ENCODE measurements at regions not wholly inside any gene's neighbourhood (a gene's known extent, or its start where the extent isn't known, plus 50 kb on each side); places are given as distances from the start of the nearest gene placed in this dataset.

GRCh38 chr1:218829097-218829496, 344.6 kb upstream of the LYPLAL1 start (continued):
- TF ChIP-seq REST (IDR thresholded peaks at IDR 0.05; ENCODE audit: low read depth) (no peak), EZH2phosphoT487 (IDR thresholded peaks at IDR 0.05; ENCODE audit: borderline replicate concordance) (no peak), TCF7L2 (IDR thresholded peaks at IDR 0.05; ENCODE audit: borderline replicate concordance, extremely low read depth, insufficient read depth, insufficient read length) (no peak), ZFX (IDR thresholded peaks at IDR 0.05) (no peak), JUND (IDR thresholded peaks at IDR 0.05) (no peak), ELF1 (IDR thresholded peaks at IDR 0.05; ENCODE audit: borderline replicate concordance, low read depth) (no peak), CBX3 (IDR thresholded peaks at IDR 0.05; ENCODE audit: low read depth) (no peak), EGR1 (IDR thresholded peaks at IDR 0.05; ENCODE audit: low read depth) (no peak)

- BruUV-seq (replicated peaks), result no TSS peak
- ATAC-seq (no peak), DNase-seq (ENCODE audit: low read depth, low spot score) (no peak)
- H3K27me3 ChIP-seq (ENCODE audit: insufficient read depth, low read length), result no peaks in the 10 kb centered on the region
- H3K4me2 ChIP-seq (ENCODE audit: low read length), result no peak overlapping the region
- no peak overlapping the region for H3K27ac ChIP-seq (ENCODE audit: low read depth, low read length)
- H3K4me1 ChIP-seq (ENCODE audit: control insufficient read depth in 1 of 2, insufficient read depth in 2 of 2, low read length in 2 of 2), result no peaks in the 10 kb centered on the region
- no peaks in the 10 kb centered on the region for H3K9me3 ChIP-seq (ENCODE audit: control insufficient read depth in 1 of 2, insufficient read depth in 1 of 2, low read depth in 1 of 2, low read length in 2 of 2)
- ChIA-PET CTCF (no interaction called here), POLR2A (no interaction called here), RAD21 (ENCODE audit: low non-redundant PET in 1 of 2, low total read pairs in 2 of 2, uncharacterized antibody in 2 of 2, unreplicated experiment in 2 of 2) (no interaction called here)
- H3K9me2 ChIP-seq (ENCODE audit: insufficient read depth), result no peaks in the 10 kb centered on the region
- H3K79me2 ChIP-seq (ENCODE audit: insufficient read depth, low read length), result no peaks in the 10 kb centered on the region
- no peak overlapping the region for H2AFZ ChIP-seq (ENCODE audit: low read depth, low read length, poor library complexity, severe bottlenecking)
- no peak for TF ChIP-seq EZH2phosphoT487 (IDR thresholded peaks at IDR 0.05; ENCODE audit: borderline replicate concordance)
- no peak for TF ChIP-seq ZBTB33 (IDR thresholded peaks at IDR 0.05; ENCODE audit: extremely low read depth, insufficient replicate concordance, low read length)
- no peak for TF ChIP-seq YY1 (IDR thresholded peaks at IDR 0.05; ENCODE audit: extremely low read depth, insufficient replicate concordance, low read depth, low read length)
- TF ChIP-seq ATF3 (IDR thresholded peaks at IDR 0.05), result no peak
- no peak for TF ChIP-seq CEBPB (IDR thresholded peaks at IDR 0.05; ENCODE audit: low read depth)
- TF ChIP-seq TCF7L2 (IDR thresholded peaks at IDR 0.05; ENCODE audit: borderline replicate concordance, extremely low read depth, insufficient read depth, insufficient read length), result no peak
- TF ChIP-seq EZH2 (IDR thresholded peaks at IDR 0.05), result no peak
- TF ChIP-seq RAD21 (IDR thresholded peaks at IDR 0.05; ENCODE audit: low read depth), result no peak
- intact Hi-C loops (cut with micrococcal nuclease), result no loop called here
- H4K20me1 ChIP-seq (ENCODE audit: insufficient read depth), result no peaks in the 10 kb centered on the region
- no peaks in the 10 kb centered on the region for H3K36me3 ChIP-seq (ENCODE audit: control insufficient read depth in 1 of 2, insufficient read depth in 2 of 2, low read length in 2 of 2)
- H3K9ac ChIP-seq (ENCODE audit: low read length), result no peak overlapping the region
- H3K4me3 ChIP-seq (replicated peaks in 1 of 2; ENCODE audit: low read depth in 1 of 2, low read length in 2 of 2), result no peak overlapping the region
Measured at GRCh38 chr1:218835609-218836008, 338.1 kb upstream of the LYPLAL1 start.
